ENCODE measurements at regions not wholly inside any gene's neighbourhood (a gene's known extent, or its start where the extent isn't known, plus 50 kb on each side); places are given as distances from the start of the nearest gene placed in this dataset.

DNA sequence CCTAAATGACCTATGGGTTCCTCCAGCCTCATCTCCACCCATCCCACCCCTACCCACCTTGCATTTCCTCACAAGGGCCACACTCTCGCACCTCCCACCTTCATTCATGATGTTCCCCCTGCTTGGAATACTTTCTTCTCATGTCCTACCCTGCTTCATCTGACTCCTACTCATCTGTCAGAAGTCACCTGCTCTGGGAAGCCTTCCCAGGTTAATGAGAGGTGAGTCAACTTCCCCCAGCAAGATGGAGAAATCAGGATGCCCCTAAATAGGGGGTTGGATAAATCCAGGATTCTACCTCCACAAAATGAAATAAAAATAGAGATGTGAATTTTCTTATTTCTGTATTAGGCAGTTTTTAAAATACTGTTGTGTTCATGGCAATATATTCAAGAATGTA, 51.0 kb upstream of the WSB1 start:
- DNase-seq (ENCODE audit: low read depth in 2 of 2): no peak

DNA sequence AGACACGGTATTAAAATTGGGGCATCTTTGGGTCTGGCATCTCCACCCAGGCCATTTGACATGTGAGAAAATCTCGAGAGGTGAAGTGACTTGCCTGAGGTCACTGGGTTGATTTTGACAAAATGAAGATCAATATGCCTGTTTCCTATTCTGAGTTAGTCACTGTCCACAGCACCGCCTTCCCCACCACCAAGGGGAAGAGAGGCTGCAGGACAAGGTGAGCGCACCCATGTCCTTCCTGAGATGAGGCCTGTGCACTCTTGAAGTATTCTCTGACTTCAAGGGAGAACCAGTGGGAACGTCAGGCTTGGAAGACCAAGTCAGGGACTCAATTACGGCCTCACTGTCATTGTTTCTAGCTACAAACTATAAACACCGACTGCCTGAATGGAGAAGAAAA, 49.9 kb upstream of the WSB1 start:
- DNase-seq (ENCODE audit: low read depth in 2 of 2): no peak
